ENCODE measurements at regions not wholly inside any gene's neighbourhood (a gene's known extent, or its start where the extent isn't known, plus 50 kb on each side); places are given as distances from the start of the nearest gene placed in this dataset.

DNA sequence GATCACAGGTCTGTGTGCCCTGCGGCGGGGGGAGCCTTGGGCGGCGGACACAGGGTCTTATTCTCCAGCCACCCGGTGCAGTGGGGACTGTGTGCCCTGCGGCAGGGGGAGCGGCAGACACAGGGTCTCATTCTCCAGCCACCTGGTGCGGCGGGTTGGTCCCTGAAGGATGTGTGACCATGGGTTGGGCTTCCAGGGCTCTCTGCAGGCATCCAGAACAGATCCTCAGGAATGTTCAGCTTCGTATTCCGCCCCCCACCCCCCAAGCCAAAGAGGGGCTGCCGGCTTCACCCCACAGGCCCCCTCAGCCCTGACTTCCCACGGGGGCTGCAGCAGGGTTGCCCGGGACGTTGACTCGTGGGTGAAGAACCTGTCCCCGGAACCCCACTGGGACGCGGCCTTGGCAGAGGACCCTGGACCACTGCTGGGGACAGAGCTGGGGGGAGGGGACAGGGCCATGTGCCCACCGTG lies 154.5 kb upstream of the PPP2R2D start:
- CTCF ChIA-PET, result no interaction called here
- Mint-ChIP-seq H3K27ac (no peak overlapping the region), H3K4me1 (peaks cover 0 to 8% (median 3%) of the 10 kb centered on the region in 7 donors), H3K36me3 (no peaks in the 10 kb centered on the region), H3K9me3 (peaks cover 0 to 7% (median 0%) of the 10 kb centered on the region in 11 donors), H3K4me3 (no peak overlapping the region), H3K27me3 (peaks cover 4 to 47% (median 38%) of the 10 kb centered on the region in 5 donors)
- Histone ChIP-seq H3K27me3 (ENCODE audit: control insufficient read depth in 2 of 2, insufficient read depth in 2 of 2, low read length in 2 of 2) (peaks cover 0 to 2% of the 10 kb centered on the region in 2 donors), H3K4me3 (ENCODE audit: low read length) (no peak overlapping the region), H3K27ac (ENCODE audit: low read depth, low read length) (no peak overlapping the region), H3K9me3 (ENCODE audit: control insufficient read depth in 2 of 3, low read length in 3 of 3) (no peaks in the 10 kb centered on the region), H3K36me3 (ENCODE audit: control insufficient read depth in 2 of 3, insufficient read depth in 3 of 3, low read length in 3 of 3) (no peaks in the 10 kb centered on the region), H3K4me1 (ENCODE audit: control insufficient read depth in 2 of 2, insufficient read depth in 2 of 2, low read length in 2 of 2) (no peaks in the 10 kb centered on the region)
- DNase-seq (no peak), ATAC-seq (no peak)
- POLR2A ChIA-PET, result no interaction called here
- intact Hi-C loops (cut with micrococcal nuclease), result no loop called here

DNA sequence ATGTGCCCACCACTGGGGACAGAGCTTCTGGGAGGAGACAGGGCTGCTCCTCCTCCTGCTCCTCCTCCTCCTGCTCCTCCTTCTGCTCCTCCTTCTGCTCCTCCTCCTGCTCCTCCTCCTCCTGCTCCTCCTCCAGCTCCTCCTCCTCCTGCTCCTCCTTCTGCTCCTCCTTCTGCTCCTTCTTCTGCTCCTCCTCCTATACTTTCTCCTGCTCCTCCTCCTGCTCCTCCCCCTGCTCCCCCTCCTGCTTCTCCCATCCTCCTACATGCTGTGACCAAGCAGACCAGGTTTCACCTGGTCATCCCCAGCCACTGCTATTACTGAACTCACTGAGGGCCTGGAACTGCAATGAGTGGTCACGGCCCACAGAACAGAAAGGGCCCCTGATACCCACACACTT lies 154.0 kb upstream of the PPP2R2D start:
- Mint-ChIP-seq H3K36me3 (no peaks in the 10 kb centered on the region), H3K9me3 (peaks cover 0 to 4% (median 0%) of the 10 kb centered on the region in 11 donors), H3K4me1 (peaks cover 0 to 8% (median 3%) of the 10 kb centered on the region in 7 donors), H3K27me3 (peaks cover 4 to 51% (median 33%) of the 10 kb centered on the region in 5 donors), H3K4me3 (no peak overlapping the region), H3K27ac (no peak overlapping the region)
- DNase-seq (no peak), ATAC-seq (no peak)
- Histone ChIP-seq H3K27me3 (ENCODE audit: control insufficient read depth in 2 of 2, insufficient read depth in 2 of 2, low read length in 2 of 2) (peaks cover 0 to 2% of the 10 kb centered on the region in 2 donors), H3K27ac (ENCODE audit: low read depth, low read length) (no peak overlapping the region), H3K9me3 (ENCODE audit: control insufficient read depth in 2 of 3, low read length in 3 of 3) (no peaks in the 10 kb centered on the region), H3K4me3 (ENCODE audit: low read length) (no peak overlapping the region), H3K4me1 (ENCODE audit: control insufficient read depth in 2 of 2, insufficient read depth in 2 of 2, low read length in 2 of 2) (no peaks in the 10 kb centered on the region), H3K36me3 (ENCODE audit: control insufficient read depth in 2 of 3, insufficient read depth in 3 of 3, low read length in 3 of 3) (no peaks in the 10 kb centered on the region)
- intact Hi-C loops (cut with micrococcal nuclease), result no loop called here
- POLR2A ChIA-PET, result no interaction called here
- CTCF ChIA-PET, result no interaction called here

DNA sequence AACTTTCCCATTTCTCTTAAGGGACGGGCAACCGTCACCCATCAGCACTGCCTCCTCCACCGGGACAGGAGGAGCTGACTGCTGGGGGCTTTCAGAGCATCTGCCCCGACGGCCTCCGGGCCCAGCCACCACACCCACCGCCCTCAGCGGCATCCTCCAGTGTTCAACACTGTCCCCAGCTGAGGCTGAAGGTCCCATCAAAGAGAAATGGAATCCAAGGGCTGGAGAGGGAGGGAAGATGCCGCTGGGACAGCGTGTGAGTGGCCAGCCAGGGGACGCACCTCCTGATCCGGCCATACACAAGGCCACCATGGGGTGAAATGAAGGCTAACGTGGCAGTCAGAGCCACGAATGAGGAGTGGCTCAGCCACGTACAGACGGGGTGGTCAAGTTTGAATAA lies 153.6 kb upstream of the PPP2R2D start:
- no peak overlapping the region for H3K27ac ChIP-seq (ENCODE audit: low read depth, low read length)
- DNase-seq (no peak), ATAC-seq (no peak)
- intact Hi-C loops (cut with micrococcal nuclease), result no loop called here
- Mint-ChIP-seq H3K4me1 (peaks cover 0 to 8% (median 3%) of the 10 kb centered on the region in 7 donors), H3K9me3 (peaks cover 0 to 4% (median 0%) of the 10 kb centered on the region in 11 donors), H3K36me3 (no peaks in the 10 kb centered on the region), H3K4me3 (no peak overlapping the region), H3K27me3 (peaks cover 4 to 51% (median 31%) of the 10 kb centered on the region in 5 donors), H3K27ac (no peak overlapping the region)
- POLR2A ChIA-PET, result no interaction called here
- CTCF ChIA-PET, result no interaction called here
- no peaks in the 10 kb centered on the region for H3K36me3 ChIP-seq (ENCODE audit: control insufficient read depth in 2 of 3, insufficient read depth in 3 of 3, low read length in 3 of 3)
- no peaks in the 10 kb centered on the region for H3K4me1 ChIP-seq (ENCODE audit: control insufficient read depth in 2 of 2, insufficient read depth in 2 of 2, low read length in 2 of 2)
- no peaks in the 10 kb centered on the region for H3K9me3 ChIP-seq (ENCODE audit: control insufficient read depth in 2 of 3, low read length in 3 of 3)
- H3K27me3 ChIP-seq (ENCODE audit: control insufficient read depth in 2 of 2, insufficient read depth in 2 of 2, low read length in 2 of 2), result peaks cover 0 to 2% of the 10 kb centered on the region in 2 donors
- H3K4me3 ChIP-seq (ENCODE audit: low read length), result no peak overlapping the region

DNA sequence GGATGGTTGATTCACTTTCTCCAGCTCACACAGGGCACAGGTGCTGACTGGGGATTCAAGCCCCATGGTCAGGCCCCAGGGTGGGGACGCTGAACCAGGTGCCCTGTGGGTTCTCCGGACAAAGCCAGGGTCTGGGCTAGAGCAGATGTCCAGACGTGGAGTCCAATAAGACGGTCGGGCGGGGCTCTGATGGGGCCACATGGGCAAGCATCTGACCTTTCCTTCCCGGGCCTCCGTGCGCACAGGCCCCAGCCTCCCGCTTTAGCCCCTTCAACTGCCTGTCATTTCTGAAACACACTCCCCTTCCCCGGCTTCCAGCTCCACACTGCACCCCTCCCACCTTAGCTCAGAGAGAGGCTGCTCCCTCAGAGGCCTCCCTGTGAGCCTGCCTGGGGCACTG lies 153.0 kb upstream of the PPP2R2D start:
- Mint-ChIP-seq H3K4me3 (no peak overlapping the region), H3K27ac (no peak overlapping the region), H3K9me3 (peaks cover 0 to 4% (median 0%) of the 10 kb centered on the region in 11 donors), H3K36me3 (no peaks in the 10 kb centered on the region), H3K4me1 (peaks cover 0 to 8% (median 3%) of the 10 kb centered on the region in 7 donors), H3K27me3 (peaks cover 4 to 51% (median 31%) of the 10 kb centered on the region in 5 donors)
- Histone ChIP-seq H3K4me1 (ENCODE audit: control insufficient read depth in 2 of 2, insufficient read depth in 2 of 2, low read length in 2 of 2) (no peaks in the 10 kb centered on the region), H3K27me3 (ENCODE audit: control insufficient read depth in 2 of 2, insufficient read depth in 2 of 2, low read length in 2 of 2) (peaks cover 0 to 2% of the 10 kb centered on the region in 2 donors), H3K4me3 (ENCODE audit: low read length) (no peak overlapping the region), H3K27ac (ENCODE audit: low read depth, low read length) (no peak overlapping the region), H3K36me3 (ENCODE audit: control insufficient read depth in 2 of 3, insufficient read depth in 3 of 3, low read length in 3 of 3) (no peaks in the 10 kb centered on the region), H3K9me3 (ENCODE audit: control insufficient read depth in 2 of 3, low read length in 3 of 3) (no peaks in the 10 kb centered on the region)
- ChIA-PET POLR2A (no interaction called here), CTCF (no interaction called here)
- DNase-seq, result no peak
- ATAC-seq, result no peak
- intact Hi-C loops (cut with micrococcal nuclease), result no loop called here

- Mint-ChIP-seq H3K4me1 (peaks cover 0 to 8% (median 3%) of the 10 kb centered on the region in 7 donors), H3K27me3 (peaks cover 4 to 51% (median 31%) of the 10 kb centered on the region in 5 donors), H3K4me3 (no peak overlapping the region), H3K27ac (no peak overlapping the region), H3K9me3 (peaks cover 0 to 4% (median 0%) of the 10 kb centered on the region in 11 donors), H3K36me3 (no peaks in the 10 kb centered on the region)
- intact Hi-C loops (cut with micrococcal nuclease), result no loop called here
- H3K4me1 ChIP-seq (ENCODE audit: control insufficient read depth in 2 of 2, insufficient read depth in 2 of 2, low read length in 2 of 2), result no peaks in the 10 kb centered on the region
- DNase-seq, result no peak
- no peak overlapping the region for H3K4me3 ChIP-seq (ENCODE audit: low read length)
- no peaks in the 10 kb centered on the region for H3K27me3 ChIP-seq (ENCODE audit: control insufficient read depth in 2 of 2, insufficient read depth in 2 of 2, low read length in 2 of 2)
- ChIA-PET CTCF (no interaction called here), POLR2A (no interaction called here)
- no peaks in the 10 kb centered on the region for H3K36me3 ChIP-seq (ENCODE audit: control insufficient read depth in 2 of 3, insufficient read depth in 3 of 3, low read length in 3 of 3)
- no peaks in the 10 kb centered on the region for H3K9me3 ChIP-seq (ENCODE audit: control insufficient read depth in 2 of 3, low read length in 3 of 3)
- ATAC-seq, result no peak
- H3K27ac ChIP-seq (ENCODE audit: low read depth, low read length), result no peak overlapping the region
Observed at GRCh38 chr10:131748191-131748590, 152.6 kb upstream of the PPP2R2D start.

- ChIA-PET POLR2A (no interaction called here), CTCF (no interaction called here)
- peaks cover 0 to 4% (median 0%) of the 10 kb centered on the region in 11 donors for H3K9me3 Mint-ChIP-seq
- intact Hi-C loops (cut with micrococcal nuclease), result no loop called here
- no peak for ATAC-seq
- Histone ChIP-seq H3K36me3 (ENCODE audit: control insufficient read depth in 2 of 3, insufficient read depth in 3 of 3, low read length in 3 of 3) (no peaks in the 10 kb centered on the region), H3K9me3 (ENCODE audit: control insufficient read depth in 2 of 3, low read length in 3 of 3) (no peaks in the 10 kb centered on the region), H3K4me3 (ENCODE audit: low read length) (no peak overlapping the region), H3K27me3 (ENCODE audit: control insufficient read depth in 2 of 2, insufficient read depth in 2 of 2, low read length in 2 of 2) (no peaks in the 10 kb centered on the region), H3K4me1 (ENCODE audit: control insufficient read depth in 2 of 2, insufficient read depth in 2 of 2, low read length in 2 of 2) (no peaks in the 10 kb centered on the region), H3K27ac (ENCODE audit: low read depth, low read length) (no peak overlapping the region)
- peaks cover 0 to 7% (median 2%) of the 10 kb centered on the region in 7 donors for H3K4me1 Mint-ChIP-seq
- no peak for DNase-seq
- H3K27ac Mint-ChIP-seq, result no peak overlapping the region
- peaks cover 3 to 44% (median 27%) of the 10 kb centered on the region in 5 donors for H3K27me3 Mint-ChIP-seq
- no peak overlapping the region for H3K4me3 Mint-ChIP-seq
- no peaks in the 10 kb centered on the region for H3K36me3 Mint-ChIP-seq
Observed at GRCh38 chr10:131748831-131749766, 151.7 kb upstream of the PPP2R2D start.

DNA sequence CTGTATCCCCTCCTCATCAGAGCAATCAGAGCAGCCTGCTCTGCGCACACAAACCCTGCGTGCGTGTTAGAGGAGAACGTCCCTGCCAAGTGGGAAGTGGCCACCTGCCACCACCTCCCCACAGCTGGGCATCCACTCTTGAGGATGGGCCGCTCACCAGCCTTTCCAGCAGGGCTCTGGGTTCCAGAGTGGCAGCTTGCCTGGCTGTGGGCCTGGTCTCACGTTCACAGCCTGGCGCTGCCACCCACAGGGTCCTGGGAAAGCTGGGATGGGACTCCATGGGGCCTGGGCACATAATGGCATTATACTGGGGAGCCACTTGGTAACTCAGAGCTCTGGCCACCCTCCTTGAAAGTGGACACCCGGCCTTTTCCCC lies 151.1 kb upstream of the PPP2R2D start:
- Mint-ChIP-seq H3K36me3 (no peaks in the 10 kb centered on the region), H3K27ac (no peak overlapping the region), H3K4me1 (peaks cover 0 to 5% (median 0%) of the 10 kb centered on the region in 7 donors), H3K4me3 (no peak overlapping the region), H3K27me3 (peaks cover 0 to 38% (median 20%) of the 10 kb centered on the region in 5 donors), H3K9me3 (peaks cover 0 to 4% (median 0%) of the 10 kb centered on the region in 11 donors)
- no peaks in the 10 kb centered on the region for H3K9me3 ChIP-seq (ENCODE audit: control insufficient read depth in 2 of 3, low read length in 3 of 3)
- POLR2A ChIA-PET, result no interaction called here
- H3K27me3 ChIP-seq (ENCODE audit: control insufficient read depth in 2 of 2, insufficient read depth in 2 of 2, low read length in 2 of 2), result no peaks in the 10 kb centered on the region
- no peak for DNase-seq
- no peak for ATAC-seq
- H3K36me3 ChIP-seq (ENCODE audit: control insufficient read depth in 2 of 3, insufficient read depth in 3 of 3, low read length in 3 of 3), result no peaks in the 10 kb centered on the region
- no peak overlapping the region for H3K27ac ChIP-seq (ENCODE audit: low read depth, low read length)
- CTCF ChIA-PET, result no interaction called here
- intact Hi-C loops (cut with micrococcal nuclease), result no loop called here
- no peaks in the 10 kb centered on the region for H3K4me1 ChIP-seq (ENCODE audit: control insufficient read depth in 2 of 2, insufficient read depth in 2 of 2, low read length in 2 of 2)
- H3K4me3 ChIP-seq (ENCODE audit: low read length), result no peak overlapping the region
